ENCODE measurements at regions not wholly inside any gene's neighbourhood (a gene's known extent, or its start where the extent isn't known, plus 50 kb on each side); places are given as distances from the start of the nearest gene placed in this dataset.

- no peak for DNase-seq (ENCODE audit: low read depth)
- no peak overlapping the region for H3K4me3 ChIP-seq (ENCODE audit: low read depth, low read length)
- no peak for TF ChIP-seq CTCF (IDR thresholded peaks at IDR 0.05; ENCODE audit: low read depth, low read length, missing control alignments)
Measured at GRCh38 chr2:58364098-58364497, 123.0 kb upstream of the FANCL start.

DNA sequence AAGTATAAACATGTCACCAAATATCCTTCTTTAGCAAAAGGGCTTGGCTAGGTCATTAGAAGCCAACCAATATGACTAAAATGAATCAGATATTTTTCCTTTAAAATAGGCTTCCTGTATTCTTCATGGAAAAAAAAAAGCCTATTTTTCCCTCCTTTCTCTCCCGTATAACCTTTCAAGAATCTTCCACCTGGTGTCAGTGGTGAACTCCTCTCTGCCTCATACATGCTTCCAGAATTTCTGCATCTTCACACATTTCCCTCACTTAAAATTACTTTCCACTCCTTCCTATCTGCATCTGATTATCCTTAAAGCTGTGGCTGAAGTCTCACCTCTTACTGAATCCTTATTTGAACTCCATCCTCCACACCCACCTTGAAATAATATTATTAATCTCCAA lies 116.9 kb upstream of the FANCL start:
- H3K4me3 ChIP-seq (ENCODE audit: low read depth, low read length), result no peak overlapping the region
- DNase-seq (ENCODE audit: low read depth), result no peak
- TF ChIP-seq CTCF (IDR thresholded peaks at IDR 0.05; ENCODE audit: low read depth, low read length, missing control alignments), result no peak

- H3K4me3 ChIP-seq (ENCODE audit: low read depth, low read length), result no peak overlapping the region
- no peak for DNase-seq (ENCODE audit: low read depth)
- TF ChIP-seq CTCF (IDR thresholded peaks at IDR 0.05; ENCODE audit: low read depth, low read length, missing control alignments), result no peak
Measured at GRCh38 chr2:58357521-58357920, 116.4 kb upstream of the FANCL start.

GRCh38 chr2:58354230-58354629 lies 113.1 kb upstream of the FANCL start:
- no peak for TF ChIP-seq CTCF (IDR thresholded peaks at IDR 0.05; ENCODE audit: low read depth, low read length, missing control alignments)
- no peak overlapping the region for H3K4me3 ChIP-seq (ENCODE audit: low read depth, low read length)
- no peak for DNase-seq (ENCODE audit: low read depth)

- TF ChIP-seq CTCF (IDR thresholded peaks at IDR 0.05; ENCODE audit: low read depth, low read length, missing control alignments), result no peak
- no peak overlapping the region for H3K4me3 ChIP-seq (ENCODE audit: low read depth, low read length)
- DNase-seq (ENCODE audit: low read depth), result no peak
Measured at GRCh38 chr2:58350484-58350883, 109.4 kb upstream of the FANCL start.

GRCh38 chr2:58347810-58348209 lies 106.7 kb upstream of the FANCL start:
- no peak overlapping the region for H3K4me3 ChIP-seq (ENCODE audit: low read depth, low read length)
- TF ChIP-seq CTCF (IDR thresholded peaks at IDR 0.05; ENCODE audit: low read depth, low read length, missing control alignments), result no peak
- no peak for DNase-seq (ENCODE audit: low read depth)

- no peak for DNase-seq (ENCODE audit: low read depth)
- peak; percentile 44 for TF ChIP-seq CTCF (IDR thresholded peaks at IDR 0.05; ENCODE audit: low read depth, low read length, missing control alignments)
- H3K4me3 ChIP-seq (ENCODE audit: low read depth, low read length), result no peak overlapping the region
Measured at GRCh38 chr2:58341047-58341446, 99.9 kb upstream of the FANCL start.
